ENCODE measurements at regions not wholly inside any gene's neighbourhood (a gene's known extent, or its start where the extent isn't known, plus 50 kb on each side); places are given as distances from the start of the nearest gene placed in this dataset.
"Not testable (repeated sequence)": the region's sequence is repeated elsewhere in the genome, so short reads cannot be mapped to it uniquely, and the experiment has no call there.

DNA sequence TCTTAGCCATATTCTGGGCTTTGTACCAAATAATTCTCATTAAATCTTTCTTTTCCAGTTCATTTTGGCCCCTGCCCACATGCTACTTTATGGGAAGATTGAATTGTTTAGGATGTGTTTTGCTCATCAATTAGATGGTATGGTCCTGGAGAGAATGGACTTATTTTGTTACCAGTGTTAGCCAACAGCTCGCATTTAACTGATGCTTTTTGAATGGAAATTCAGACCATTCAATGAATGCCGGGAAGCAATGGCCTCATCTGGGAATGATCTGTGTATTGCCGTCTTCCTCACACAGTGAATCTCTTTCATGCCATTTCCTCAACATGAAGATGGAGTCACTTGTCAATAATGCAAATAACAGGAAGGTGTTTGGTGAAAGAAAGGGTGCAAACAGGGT is 370.6 kb upstream of the PIK3R1 start:
- no peak for DNase-seq

GRCh38 chr5:67842806-67843205 is 372.8 kb upstream of the PIK3R1 start:
- CTCF ChIA-PET = no interaction called here
- Mint-ChIP-seq H3K9me3 (no peaks in the 10 kb centered on the region), H3K4me3 (no peak overlapping the region), H3K36me3 (ENCODE audit: low read depth) (no peaks in the 10 kb centered on the region), H3K27ac (no peak overlapping the region), H3K4me1 (no peaks in the 10 kb centered on the region), H3K27me3 (peaks cover 15% of the 10 kb centered on the region)
- TF ChIP-seq, protein P1, sequence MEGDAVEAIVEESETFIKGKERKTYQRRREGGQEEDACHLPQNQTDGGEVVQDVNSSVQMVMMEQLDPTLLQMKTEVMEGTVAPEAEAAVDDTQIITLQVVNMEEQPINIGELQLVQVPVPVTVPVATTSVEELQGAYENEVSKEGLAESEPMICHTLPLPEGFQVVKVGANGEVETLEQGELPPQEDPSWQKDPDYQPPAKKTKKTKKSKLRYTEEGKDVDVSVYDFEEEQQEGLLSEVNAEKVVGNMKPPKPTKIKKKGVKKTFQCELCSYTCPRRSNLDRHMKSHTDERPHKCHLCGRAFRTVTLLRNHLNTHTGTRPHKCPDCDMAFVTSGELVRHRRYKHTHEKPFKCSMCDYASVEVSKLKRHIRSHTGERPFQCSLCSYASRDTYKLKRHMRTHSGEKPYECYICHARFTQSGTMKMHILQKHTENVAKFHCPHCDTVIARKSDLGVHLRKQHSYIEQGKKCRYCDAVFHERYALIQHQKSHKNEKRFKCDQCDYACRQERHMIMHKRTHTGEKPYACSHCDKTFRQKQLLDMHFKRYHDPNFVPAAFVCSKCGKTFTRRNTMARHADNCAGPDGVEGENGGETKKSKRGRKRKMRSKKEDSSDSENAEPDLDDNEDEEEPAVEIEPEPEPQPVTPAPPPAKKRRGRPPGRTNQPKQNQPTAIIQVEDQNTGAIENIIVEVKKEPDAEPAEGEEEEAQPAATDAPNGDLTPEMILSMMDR (IDR thresholded peaks at IDR 0.05) = no peak
- ATAC-seq (ENCODE audit: low read depth) = no peak
- intact Hi-C loops (cut with micrococcal nuclease) = no loop called here
- POLR2A ChIA-PET = no interaction called here
- DNase-seq = no peak

More for the DNA sequence above, 370.6 kb upstream of the PIK3R1 start:
- intact Hi-C loops (cut with micrococcal nuclease) = no loop called here
- Mint-ChIP-seq H3K4me1 (no peaks in the 10 kb centered on the region), H3K27ac (no peak overlapping the region), H3K9me3 (no peaks in the 10 kb centered on the region), H3K4me3 (no peak overlapping the region), H3K27me3 (peaks cover 15% of the 10 kb centered on the region), H3K36me3 (ENCODE audit: low read depth) (no peaks in the 10 kb centered on the region)
- no peak for ATAC-seq (ENCODE audit: low read depth)
- POLR2A ChIA-PET = no interaction called here
- TF ChIP-seq, protein P1 (IDR thresholded peaks at IDR 0.05) = no peak
- CTCF ChIA-PET = no interaction called here

GRCh38 chr5:67837225-67837624 is 378.3 kb upstream of the PIK3R1 start:
- H3K36me3 Mint-ChIP-seq (ENCODE audit: low read depth); intact Hi-C loops (cut with micrococcal nuclease); H3K9me3 Mint-ChIP-seq; ATAC-seq (ENCODE audit: low read depth); H3K27ac Mint-ChIP-seq; DNase-seq; H3K4me3 Mint-ChIP-seq; H3K4me1 Mint-ChIP-seq; POLR2A ChIA-PET; H3K27me3 Mint-ChIP-seq; CTCF ChIA-PET: not testable (repeated sequence)

- H3K4me3 Mint-ChIP-seq; H3K4me1 Mint-ChIP-seq; H3K36me3 Mint-ChIP-seq (ENCODE audit: low read depth); DNase-seq; CTCF ChIA-PET; H3K9me3 Mint-ChIP-seq; ATAC-seq (ENCODE audit: low read depth); intact Hi-C loops (cut with micrococcal nuclease); H3K27me3 Mint-ChIP-seq; POLR2A ChIA-PET; H3K27ac Mint-ChIP-seq: not testable (repeated sequence)
Measured at GRCh38 chr5:67836496-67836895, 379.1 kb upstream of the PIK3R1 start.

DNA sequence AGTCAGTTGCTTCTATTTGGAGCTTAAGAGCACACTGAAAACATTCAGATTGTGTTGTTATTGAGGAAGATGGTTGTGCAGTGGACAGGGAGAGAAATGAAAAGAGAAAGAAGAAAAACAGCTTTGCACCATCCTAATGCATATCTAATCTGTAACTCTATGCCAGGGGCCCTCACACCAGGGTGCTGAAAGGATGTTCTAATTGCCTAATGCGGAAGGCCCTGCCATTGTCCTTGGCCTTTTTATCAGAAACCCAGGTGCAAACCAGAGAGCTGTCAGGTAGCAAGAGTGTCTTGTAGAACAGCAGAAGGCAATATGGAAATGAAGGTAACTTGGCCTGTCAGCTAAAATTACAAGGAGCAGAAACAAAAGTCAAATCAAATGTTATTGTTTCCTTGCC is 384.5 kb upstream of the PIK3R1 start:
- H3K27me3 Mint-ChIP-seq = peaks cover 5% of the 10 kb centered on the region
- ChIA-PET POLR2A (no interaction called here), CTCF (no interaction called here)
- TF ChIP-seq, protein P1 (IDR thresholded peaks at IDR 0.05) = no peak
- no peaks in the 10 kb centered on the region for H3K9me3 Mint-ChIP-seq
- H3K4me3 Mint-ChIP-seq = no peak overlapping the region
- no peak for DNase-seq
- H3K27ac Mint-ChIP-seq = no peak overlapping the region
- no peaks in the 10 kb centered on the region for H3K36me3 Mint-ChIP-seq (ENCODE audit: low read depth)
- no peaks in the 10 kb centered on the region for H3K4me1 Mint-ChIP-seq
- ATAC-seq (ENCODE audit: low read depth) = no peak
- intact Hi-C loops (cut with micrococcal nuclease) = no loop called here

DNA sequence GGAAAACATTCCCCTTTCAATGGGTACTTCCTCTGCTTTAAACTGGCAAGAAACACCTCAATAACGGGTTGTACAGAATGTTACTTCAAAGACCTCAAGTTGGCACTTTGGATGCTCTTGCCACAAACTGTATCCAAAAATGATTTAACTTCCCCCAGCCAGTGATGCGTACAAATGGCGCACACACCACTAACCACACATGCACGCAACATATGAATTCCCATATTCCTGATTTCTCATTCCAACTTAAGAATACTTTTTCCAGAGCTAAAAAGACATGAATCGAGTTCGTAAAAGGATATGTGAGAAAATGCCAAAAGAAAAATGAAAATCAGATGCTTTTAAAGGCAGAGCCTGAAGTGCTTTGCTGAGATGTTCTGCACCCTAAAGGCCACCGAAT is 388.0 kb upstream of the PIK3R1 start:
- DNase-seq = no peak
- ChIA-PET CTCF (no interaction called here), POLR2A (no interaction called here)
- Mint-ChIP-seq H3K27me3 (peaks cover 2% of the 10 kb centered on the region), H3K9me3 (no peaks in the 10 kb centered on the region), H3K36me3 (ENCODE audit: low read depth) (no peaks in the 10 kb centered on the region), H3K27ac (no peak overlapping the region), H3K4me1 (no peaks in the 10 kb centered on the region), H3K4me3 (no peak overlapping the region)
- intact Hi-C loops (cut with micrococcal nuclease) = no loop called here
- ATAC-seq (ENCODE audit: low read depth) = no peak
- TF ChIP-seq, protein P1 (IDR thresholded peaks at IDR 0.05) = no peak

Data from activated B cell treated with CpG ODN at 0.5 μM for 24 hours (primary cell).